K562 (cell line): ENCODE measurements at regions not wholly inside any gene's neighbourhood (a gene's known extent, or its start where the extent isn't known, plus 50 kb on each side); places are given as distances from the start of the nearest gene placed in this dataset.

Experiments used
- DLX4 ChIP-seq: fragments of 250-450 bp; sonication (Bioruptor Pico); IDR thresholded peaks from 2 replicates; pipeline ENCODE4 v1.6.1; 2021; ENCODE audit warnings: mild to moderate bottlenecking
- FOXP1 ChIP-seq: sonication (generic); formaldehyde crosslinking; IDR thresholded peaks from 2 replicates; pipeline ENCODE4 v1.8.0; 2022; ENCODE audit warnings: mild to moderate bottlenecking, missing genetic modification reagents
- ZBTB33 ChIP-seq: sonication (generic); formaldehyde crosslinking; IDR thresholded peaks from 2 replicates; pipeline ENCODE4 v1.8.1; 2023; ENCODE audit warnings: mild to moderate bottlenecking, missing genetic modification reagents
- ZNF263 ChIP-seq: sonication (generic); formaldehyde crosslinking; IDR thresholded peaks from 2 replicates; pipeline ENCODE4 v1.8.0; 2022; ENCODE audit warnings: mild to moderate bottlenecking, missing genetic modification reagents, borderline replicate concordance
- ZNF318 ChIP-seq, 2 experiments: fragments of 450-650 bp; IDR thresholded peaks; 2 replicates each; pipeline ENCODE4 v1.6.1; 2016; ENCODE audit warnings: mild to moderate bottlenecking in 2 of 2, borderline replicate concordance in 1 of 2, low read depth in 1 of 2, moderate library complexity in 1 of 2

- TF ChIP-seq ZBTB33 (CRISPR knock-in tag) (no peak), ZNF318 (IDR thresholded peaks at IDR 0.05; ENCODE audit: borderline replicate concordance in 1 of 2, low read depth in 1 of 2) (no peak), DLX4 (CRISPR knock-in tag) (no peak), FOXP1 (CRISPR knock-in tag) (no peak), ZNF263 (CRISPR knock-in tag) (no peak)
- TF ChIP-seq, all 486 proteins: peak for 0
Measured at GRCh38 chr4:53659112-53659511, 67.8 kb upstream of the LNX1 start (continued).
